NCI-H748 (cell line): ENCODE measurements at regions not wholly inside any gene's neighbourhood (a gene's known extent, or its start where the extent isn't known, plus 50 kb on each side); places are given as distances from the start of the nearest gene placed in this dataset.
A peak's percentile ranks its signal among the peaks of the same experiment; 100 is the strongest.
"Not testable (repeated sequence)": the region's sequence is repeated elsewhere in the genome, so short reads cannot be mapped to it uniquely, and the experiment has no call there.

Experiments used
- DNase-seq: peaks from one replicate; lab custom pipeline; 2025; ENCODE audit not compliant: unreplicated experiment; lab: John Stamatoyannopoulos, UW

- not testable (repeated sequence) for DNase-seq
These were observed 370.4 kb downstream of the DLEU7 start for GRCh38 chr13:50473050-50473449.

- peak; percentile 12 for DNase-seq
These were observed 369.3 kb downstream of the DLEU7 start for GRCh38 chr13:50474088-50474662.

GRCh38 chr13:50476577-50477285, 366.8 kb downstream of the DLEU7 start:
- DNase-seq: no peak

GRCh38 chr13:50481936-50482335, 361.6 kb downstream of the DLEU7 start:
- no peak for DNase-seq

GRCh38 chr13:50483416-50483815, 360.1 kb downstream of the DLEU7 start:
- no peak for DNase-seq

GRCh38 chr13:50484472-50485113, 358.9 kb downstream of the DLEU7 start:
- DNase-seq: no peak

- DNase-seq: no peak
These were observed 357.2 kb downstream of the DLEU7 start for GRCh38 chr13:50485979-50486935.

GRCh38 chr13:50493683-50494082, 349.8 kb downstream of the DLEU7 start:
- no peak for DNase-seq

GRCh38 chr13:50494138-50494537, 349.4 kb downstream of the DLEU7 start:
- no peak for DNase-seq

- DNase-seq: not testable (repeated sequence)
These were observed 340.3 kb downstream of the DLEU7 start for GRCh38 chr13:50503212-50503611.

GRCh38 chr13:50509167-50509566, 334.3 kb downstream of the DLEU7 start:
- DNase-seq: no peak

- no peak for DNase-seq
These were observed 333.6 kb downstream of the DLEU7 start for GRCh38 chr13:50509771-50510441.

- DNase-seq: not testable (repeated sequence)
These were observed 332.5 kb downstream of the DLEU7 start for GRCh38 chr13:50510885-50511545.

GRCh38 chr13:50511877-50512341, 331.6 kb downstream of the DLEU7 start:
- DNase-seq: no peak

- DNase-seq: no peak
These were observed 330.8 kb downstream of the DLEU7 start for GRCh38 chr13:50512474-50513299.

GRCh38 chr13:50513300-50513877, 330.1 kb downstream of the DLEU7 start:
- DNase-seq: no peak

- DNase-seq: no peak
These were observed 329.2 kb downstream of the DLEU7 start for GRCh38 chr13:50514249-50514648.

GRCh38 chr13:50518131-50518530, 325.4 kb downstream of the DLEU7 start:
- no peak for DNase-seq

- DNase-seq: no peak
These were observed 324.7 kb downstream of the DLEU7 start for GRCh38 chr13:50518781-50519201.
